WTC11 (cell line): ENCODE measurements at regions not wholly inside any gene's neighbourhood (a gene's known extent, or its start where the extent isn't known, plus 50 kb on each side); places are given as distances from the start of the nearest gene placed in this dataset.
"Not testable (repeated sequence)": the region's sequence is repeated elsewhere in the genome, so short reads cannot be mapped to it uniquely, and the experiment has no call there.

Source experiments
- CREB1 ChIP-seq: sonication (generic); formaldehyde crosslinking; IDR thresholded peaks from 2 replicates; pipeline ENCODE4 v1.8.0; 2023; ENCODE audit warnings: mild to moderate bottlenecking, missing genetic modification reagents
- CTCF ChIP-seq: fragments of 200-600 bp; IDR thresholded peaks from 2 replicates; pipeline ENCODE4 v1.8.0; 2022; ENCODE audit warnings: antibody characterized with exemption
- EMX1 ChIP-seq: fragments of 250-450 bp; sonication (Bioruptor Pico); IDR thresholded peaks from 2 replicates; pipeline ENCODE4 v1.8.0; 2021; ENCODE audit warnings: mild to moderate bottlenecking
- FOXP1 ChIP-seq: sonication (generic); formaldehyde crosslinking; IDR thresholded peaks from 2 replicates; pipeline ENCODE4 v1.8.0; 2022; ENCODE audit warnings: missing genetic modification reagents, mild to moderate bottlenecking, moderate library complexity, borderline replicate concordance
- SP1 ChIP-seq: sonication (generic); formaldehyde crosslinking; conservative IDR thresholded peaks from 2 replicates; pipeline ENCODE4 v1.8.1; 2022; ENCODE audit warnings: missing genetic modification reagents
- TEAD4 ChIP-seq: sonication (generic); formaldehyde crosslinking; IDR thresholded peaks from 2 replicates; pipeline ENCODE4 v1.8.0; 2022; ENCODE audit warnings: mild to moderate bottlenecking, missing genetic modification reagents
- ZNF121 ChIP-seq: sonication (generic); formaldehyde crosslinking; IDR thresholded peaks from 2 replicates; pipeline ENCODE4 v1.8.0; 2023; ENCODE audit warnings: missing genetic modification reagents
- ZNF232 ChIP-seq: sonication (generic); formaldehyde crosslinking; IDR thresholded peaks from 2 replicates; pipeline ENCODE4 v1.8.0; 2022; ENCODE audit warnings: mild to moderate bottlenecking, missing genetic modification reagents
- TF ChIP-seq, protein P1 (sequence below): sonication (generic); formaldehyde crosslinking; IDR thresholded peaks from 2 replicates; pipeline ENCODE4 v1.8.0; 2022; ENCODE audit warnings: missing genetic modification reagents
- TF ChIP-seq, protein P2 (sequence below): sonication (generic); formaldehyde crosslinking; IDR thresholded peaks from 2 replicates; pipeline ENCODE4 v1.8.1; 2023; ENCODE audit warnings: mild to moderate bottlenecking, missing genetic modification reagents, borderline replicate concordance
- TF ChIP-seq, protein P3 (sequence below): sonication (generic); formaldehyde crosslinking; IDR thresholded peaks from 2 replicates; pipeline ENCODE4 v1.8.1; 2022; ENCODE audit warnings: low read depth, missing genetic modification reagents, borderline replicate concordance
- TF ChIP-seq, protein P4 (sequence below): sonication (generic); formaldehyde crosslinking; IDR thresholded peaks from 2 replicates; pipeline ENCODE4 v1.8.0; 2022; ENCODE audit warnings: mild to moderate bottlenecking, missing genetic modification reagents

DNA sequence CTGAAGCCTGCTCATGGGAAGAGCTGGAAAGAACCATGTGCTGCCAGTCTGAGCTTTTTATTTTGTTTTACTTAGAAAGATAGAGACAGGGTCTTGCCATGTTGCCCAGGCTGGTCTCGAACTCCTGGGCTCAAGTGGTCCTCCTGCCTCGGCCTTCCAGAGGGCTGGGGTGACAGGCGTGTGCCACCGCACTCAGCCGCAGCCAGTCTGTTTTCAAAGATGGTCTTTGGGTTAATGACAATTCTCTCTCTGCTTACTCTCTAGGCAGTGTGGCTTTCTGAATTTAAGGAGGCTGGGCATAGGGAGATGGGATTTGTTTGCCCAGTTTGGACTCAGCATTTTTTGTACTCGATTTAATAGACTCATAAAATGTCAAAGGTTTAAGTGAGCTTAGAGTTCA, 1357.9 kb downstream of the CDH12 start:
- not testable (repeated sequence) for TF ChIP-seq ZNF121 (CRISPR knock-in tag); CTCF; SP1; TEAD4 (CRISPR knock-in tag); CREB1 (CRISPR knock-in tag); ZNF232 (CRISPR knock-in tag); FOXP1; EMX1 (CRISPR knock-in tag)
- TF ChIP-seq, protein P1, sequence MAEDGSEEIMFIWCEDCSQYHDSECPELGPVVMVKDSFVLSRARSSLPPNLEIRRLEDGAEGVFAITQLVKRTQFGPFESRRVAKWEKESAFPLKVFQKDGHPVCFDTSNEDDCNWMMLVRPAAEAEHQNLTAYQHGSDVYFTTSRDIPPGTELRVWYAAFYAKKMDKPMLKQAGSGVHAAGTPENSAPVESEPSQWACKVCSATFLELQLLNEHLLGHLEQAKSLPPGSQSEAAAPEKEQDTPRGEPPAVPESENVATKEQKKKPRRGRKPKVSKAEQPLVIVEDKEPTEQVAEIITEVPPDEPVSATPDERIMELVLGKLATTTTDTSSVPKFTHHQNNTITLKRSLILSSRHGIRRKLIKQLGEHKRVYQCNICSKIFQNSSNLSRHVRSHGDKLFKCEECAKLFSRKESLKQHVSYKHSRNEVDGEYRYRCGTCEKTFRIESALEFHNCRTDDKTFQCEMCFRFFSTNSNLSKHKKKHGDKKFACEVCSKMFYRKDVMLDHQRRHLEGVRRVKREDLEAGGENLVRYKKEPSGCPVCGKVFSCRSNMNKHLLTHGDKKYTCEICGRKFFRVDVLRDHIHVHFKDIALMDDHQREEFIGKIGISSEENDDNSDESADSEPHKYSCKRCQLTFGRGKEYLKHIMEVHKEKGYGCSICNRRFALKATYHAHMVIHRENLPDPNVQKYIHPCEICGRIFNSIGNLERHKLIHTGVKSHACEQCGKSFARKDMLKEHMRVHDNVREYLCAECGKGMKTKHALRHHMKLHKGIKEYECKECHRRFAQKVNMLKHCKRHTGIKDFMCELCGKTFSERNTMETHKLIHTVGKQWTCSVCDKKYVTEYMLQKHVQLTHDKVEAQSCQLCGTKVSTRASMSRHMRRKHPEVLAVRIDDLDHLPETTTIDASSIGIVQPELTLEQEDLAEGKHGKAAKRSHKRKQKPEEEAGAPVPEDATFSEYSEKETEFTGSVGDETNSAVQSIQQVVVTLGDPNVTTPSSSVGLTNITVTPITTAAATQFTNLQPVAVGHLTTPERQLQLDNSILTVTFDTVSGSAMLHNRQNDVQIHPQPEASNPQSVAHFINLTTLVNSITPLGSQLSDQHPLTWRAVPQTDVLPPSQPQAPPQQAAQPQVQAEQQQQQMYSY: not testable (repeated sequence)
- TF ChIP-seq, protein P2, sequence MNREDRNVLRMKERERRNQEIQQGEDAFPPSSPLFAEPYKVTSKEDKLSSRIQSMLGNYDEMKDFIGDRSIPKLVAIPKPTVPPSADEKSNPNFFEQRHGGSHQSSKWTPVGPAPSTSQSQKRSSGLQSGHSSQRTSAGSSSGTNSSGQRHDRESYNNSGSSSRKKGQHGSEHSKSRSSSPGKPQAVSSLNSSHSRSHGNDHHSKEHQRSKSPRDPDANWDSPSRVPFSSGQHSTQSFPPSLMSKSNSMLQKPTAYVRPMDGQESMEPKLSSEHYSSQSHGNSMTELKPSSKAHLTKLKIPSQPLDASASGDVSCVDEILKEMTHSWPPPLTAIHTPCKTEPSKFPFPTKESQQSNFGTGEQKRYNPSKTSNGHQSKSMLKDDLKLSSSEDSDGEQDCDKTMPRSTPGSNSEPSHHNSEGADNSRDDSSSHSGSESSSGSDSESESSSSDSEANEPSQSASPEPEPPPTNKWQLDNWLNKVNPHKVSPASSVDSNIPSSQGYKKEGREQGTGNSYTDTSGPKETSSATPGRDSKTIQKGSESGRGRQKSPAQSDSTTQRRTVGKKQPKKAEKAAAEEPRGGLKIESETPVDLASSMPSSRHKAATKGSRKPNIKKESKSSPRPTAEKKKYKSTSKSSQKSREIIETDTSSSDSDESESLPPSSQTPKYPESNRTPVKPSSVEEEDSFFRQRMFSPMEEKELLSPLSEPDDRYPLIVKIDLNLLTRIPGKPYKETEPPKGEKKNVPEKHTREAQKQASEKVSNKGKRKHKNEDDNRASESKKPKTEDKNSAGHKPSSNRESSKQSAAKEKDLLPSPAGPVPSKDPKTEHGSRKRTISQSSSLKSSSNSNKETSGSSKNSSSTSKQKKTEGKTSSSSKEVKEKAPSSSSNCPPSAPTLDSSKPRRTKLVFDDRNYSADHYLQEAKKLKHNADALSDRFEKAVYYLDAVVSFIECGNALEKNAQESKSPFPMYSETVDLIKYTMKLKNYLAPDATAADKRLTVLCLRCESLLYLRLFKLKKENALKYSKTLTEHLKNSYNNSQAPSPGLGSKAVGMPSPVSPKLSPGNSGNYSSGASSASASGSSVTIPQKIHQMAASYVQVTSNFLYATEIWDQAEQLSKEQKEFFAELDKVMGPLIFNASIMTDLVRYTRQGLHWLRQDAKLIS: not testable (repeated sequence)
- TF ChIP-seq, protein P3, sequence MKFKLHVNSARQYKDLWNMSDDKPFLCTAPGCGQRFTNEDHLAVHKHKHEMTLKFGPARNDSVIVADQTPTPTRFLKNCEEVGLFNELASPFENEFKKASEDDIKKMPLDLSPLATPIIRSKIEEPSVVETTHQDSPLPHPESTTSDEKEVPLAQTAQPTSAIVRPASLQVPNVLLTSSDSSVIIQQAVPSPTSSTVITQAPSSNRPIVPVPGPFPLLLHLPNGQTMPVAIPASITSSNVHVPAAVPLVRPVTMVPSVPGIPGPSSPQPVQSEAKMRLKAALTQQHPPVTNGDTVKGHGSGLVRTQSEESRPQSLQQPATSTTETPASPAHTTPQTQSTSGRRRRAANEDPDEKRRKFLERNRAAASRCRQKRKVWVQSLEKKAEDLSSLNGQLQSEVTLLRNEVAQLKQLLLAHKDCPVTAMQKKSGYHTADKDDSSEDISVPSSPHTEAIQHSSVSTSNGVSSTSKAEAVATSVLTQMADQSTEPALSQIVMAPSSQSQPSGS (CRISPR knock-in tag): not testable (repeated sequence)
- TF ChIP-seq, protein P4, sequence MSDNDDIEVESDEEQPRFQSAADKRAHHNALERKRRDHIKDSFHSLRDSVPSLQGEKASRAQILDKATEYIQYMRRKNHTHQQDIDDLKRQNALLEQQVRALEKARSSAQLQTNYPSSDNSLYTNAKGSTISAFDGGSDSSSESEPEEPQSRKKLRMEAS (CRISPR knock-in tag): not testable (repeated sequence)
